Neuronal stem cell (in vitro differentiated cells): ENCODE measurements at regions not wholly inside any gene's neighbourhood (a gene's known extent, or its start where the extent isn't known, plus 50 kb on each side); places are given as distances from the start of the nearest gene placed in this dataset.

Experiments used
- DNase-seq: peaks from one replicate; pipeline ENCODE4 v3.0.0-alpha.2; 2013; ENCODE audit warnings: low spot score
- H2AFZ ChIP-seq: one replicate; pipeline ENCODE4 v1.6.1; 2013; ENCODE audit warnings: mild to moderate bottlenecking, low read length, inconsistent platforms
- H2AK5ac ChIP-seq: 2 replicates; pipeline ENCODE4 v1.6.1; 2013; ENCODE audit warnings: low read depth, mild to moderate bottlenecking, inconsistent platforms, low read length, moderate library complexity, mixed read lengths
- H2BK120ac ChIP-seq: 2 replicates; pipeline ENCODE4 v1.6.1; 2013; ENCODE audit warnings: low read depth, mild to moderate bottlenecking, inconsistent platforms, low read length, moderate library complexity, mixed read lengths
- H2BK12ac ChIP-seq: one replicate; pipeline ENCODE4 v1.6.1; 2013; ENCODE audit warnings: low read length, inconsistent platforms
- H2BK15ac ChIP-seq: 2 replicates; pipeline ENCODE4 v1.6.1; 2013; ENCODE audit warnings: mild to moderate bottlenecking, low read length, inconsistent platforms, mixed read lengths
- H2BK5ac ChIP-seq: one replicate; pipeline ENCODE4 v1.6.1; 2013; ENCODE audit warnings: inconsistent platforms, mild to moderate bottlenecking, low read length, moderate library complexity
- H3K14ac ChIP-seq: one replicate; pipeline ENCODE4 v1.6.1; 2013; ENCODE audit warnings: low read length, inconsistent platforms
- H3K18ac ChIP-seq: 2 replicates; pipeline ENCODE4 v1.6.1; 2013; ENCODE audit warnings: low read length, inconsistent platforms
- H3K23ac ChIP-seq: 2 replicates; pipeline ENCODE4 v1.6.1; 2013; ENCODE audit warnings: low read depth, mild to moderate bottlenecking, mixed read lengths, low read length, inconsistent platforms; ENCODE audit not compliant: poor library complexity
- H3K27ac ChIP-seq: replicated peaks from 3 replicates; pipeline ENCODE4 v1.5.1; 2013; ENCODE audit warnings: low read length, inconsistent platforms
- H3K27me3 ChIP-seq, 3 experiments: 2 replicates each; pipeline ENCODE4 v1.6.1; 2013; ENCODE audit warnings: low read length in 3 of 3, mild to moderate bottlenecking in 2 of 3, inconsistent platforms in 1 of 3, low read depth in 1 of 3, mixed read lengths in 1 of 3, moderate library complexity in 1 of 3; ENCODE audit not compliant: control insufficient read depth in 3 of 3, insufficient read depth in 3 of 3
- H3K36me3 ChIP-seq, 2 donors: replicated peaks in 1 of 2; 2 replicates each; pipeline ENCODE4 v1.6.1; 2013; ENCODE audit warnings: low read length in 2 of 2; ENCODE audit not compliant: control insufficient read depth in 2 of 2, insufficient read depth in 2 of 2
- H3K4ac ChIP-seq: 2 replicates; pipeline ENCODE4 v1.6.1; 2013; ENCODE audit warnings: inconsistent platforms, mild to moderate bottlenecking, low read length, moderate library complexity
- H3K4me1 ChIP-seq, 2 donors: 1 replicate in 1 of 2; 2 replicates in 1 of 2; pipeline ENCODE4 v1.6.1; 2013; ENCODE audit warnings: low read length in 2 of 2, low read depth in 1 of 2; ENCODE audit not compliant: control insufficient read depth in 2 of 2, insufficient read depth in 1 of 2
- H3K4me2 ChIP-seq: one replicate; pipeline ENCODE4 v1.6.1; 2013; ENCODE audit warnings: mild to moderate bottlenecking, low read length, inconsistent platforms; ENCODE audit not compliant: insufficient read depth, poor library complexity, severe bottlenecking
- H3K4me3 ChIP-seq, 2 donors: 2 replicates each; pipeline ENCODE4 v1.5.1; 2013; ENCODE audit warnings: low read length in 2 of 2, mild to moderate bottlenecking in 2 of 2, inconsistent platforms in 1 of 2, moderate library complexity in 1 of 2
- H3K79me1 ChIP-seq: one replicate; pipeline ENCODE4 v1.6.1; 2013; ENCODE audit warnings: low read depth, mild to moderate bottlenecking, inconsistent platforms, low read length, moderate library complexity
- H3K9ac ChIP-seq: one replicate; pipeline ENCODE4 v1.6.1; 2013; ENCODE audit warnings: mild to moderate bottlenecking, low read depth, low read length, inconsistent platforms; ENCODE audit not compliant: poor library complexity
- H3K9me3 ChIP-seq, 2 donors: replicated peaks in 1 of 2; 2 replicates each; pipeline versions ENCODE3 to v1.6.1; 2013; ENCODE audit warnings: low read length in 2 of 2, mild to moderate bottlenecking in 2 of 2, inconsistent platforms in 1 of 2, low read depth in 1 of 2, mixed read lengths in 1 of 2, moderate library complexity in 1 of 2; ENCODE audit not compliant: control insufficient read depth in 2 of 2, insufficient read depth in 1 of 2
- H4K8ac ChIP-seq: one replicate; pipeline ENCODE4 v1.6.1; 2013; ENCODE audit warnings: low read depth, mild to moderate bottlenecking, inconsistent platforms, low read length, moderate library complexity
- H4K91ac ChIP-seq: one replicate; pipeline ENCODE4 v1.6.1; 2013; ENCODE audit warnings: low read length, low read depth, mild to moderate bottlenecking, inconsistent platforms; ENCODE audit not compliant: poor library complexity
- WGBS, 2 donors: extraction: QIAGEN DNeasy Blood & Tissue Kit; methylation state at CpG; one replicate each; pipeline ENCODE4 v1.1.7; 2013; ENCODE audit warnings: missing lambda C conversion rate in 2 of 2, mixed read lengths in 1 of 2; ENCODE audit not compliant: insufficient read length in 2 of 2, insufficient replicate concordance in 1 of 2; ENCODE audit errors: extremely low coverage in 2 of 2; 5-methylcytosine and 5-hydroxymethylcytosine counted together

DNA sequence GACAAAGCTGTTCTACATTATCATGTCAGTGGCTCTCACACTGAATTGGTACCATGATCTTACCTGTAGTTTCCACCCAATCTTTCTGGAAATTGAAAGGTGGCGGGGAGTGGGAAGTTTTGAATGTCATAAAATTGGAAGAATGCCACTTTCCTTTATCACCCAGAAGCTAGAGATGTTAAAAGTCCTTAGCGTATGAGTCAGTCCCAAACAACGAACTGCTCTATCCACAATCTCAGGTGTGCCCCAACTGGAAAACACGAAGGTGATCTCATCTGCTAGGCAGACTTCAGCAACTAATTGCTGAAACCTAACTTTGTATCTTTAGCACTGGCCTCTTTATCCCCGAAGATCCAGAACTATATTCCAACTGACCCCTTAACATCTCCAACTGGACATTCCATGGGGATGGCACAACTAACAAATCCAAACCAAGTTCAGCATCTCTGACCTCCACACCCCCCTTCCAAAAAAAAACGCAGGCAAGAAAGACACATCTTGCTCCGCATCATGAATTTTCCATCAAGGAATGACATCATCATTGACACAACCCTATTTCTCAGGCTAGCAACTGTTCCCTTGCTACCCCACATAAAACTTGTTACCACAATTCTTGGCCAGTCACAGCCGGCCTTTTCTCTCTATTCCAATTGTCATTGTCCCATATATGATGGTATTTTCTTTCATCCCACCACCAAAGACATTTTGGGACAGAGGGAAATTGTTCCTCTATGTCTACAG lies 175.4 kb downstream of the KLF12 start:
- Histone ChIP-seq H3K4me1 (no peaks in the 10 kb centered on the region), H2BK12ac (no peak overlapping the region), H2AFZ (no peak overlapping the region), H3K36me3 (peaks cover 0 to 4% of the 10 kb centered on the region in 2 donors), H3K14ac (no peak overlapping the region), H3K4me3 (no peak overlapping the region), H2BK120ac (no peak overlapping the region), H3K9ac (no peak overlapping the region), H3K23ac (no peak overlapping the region), H3K27me3 (no peaks in the 10 kb centered on the region), H2BK5ac (no peak overlapping the region), H2BK15ac (no peak overlapping the region), H4K8ac (no peak overlapping the region), H3K79me1 (peaks cover 1% of the 10 kb centered on the region), H4K91ac (no peak overlapping the region), H3K27ac (no peak overlapping the region), H2AK5ac (no peak overlapping the region), H3K4me2 (no peak overlapping the region), H3K9me3 (peaks cover 0 to 12% of the 10 kb centered on the region in 2 donors), H3K18ac (no peak overlapping the region), H3K4ac (no peak overlapping the region)
- WGBS, 2 donors = no CpG with 5 or more reads among the region's 8 CpGs
- no peak for DNase-seq

DNA sequence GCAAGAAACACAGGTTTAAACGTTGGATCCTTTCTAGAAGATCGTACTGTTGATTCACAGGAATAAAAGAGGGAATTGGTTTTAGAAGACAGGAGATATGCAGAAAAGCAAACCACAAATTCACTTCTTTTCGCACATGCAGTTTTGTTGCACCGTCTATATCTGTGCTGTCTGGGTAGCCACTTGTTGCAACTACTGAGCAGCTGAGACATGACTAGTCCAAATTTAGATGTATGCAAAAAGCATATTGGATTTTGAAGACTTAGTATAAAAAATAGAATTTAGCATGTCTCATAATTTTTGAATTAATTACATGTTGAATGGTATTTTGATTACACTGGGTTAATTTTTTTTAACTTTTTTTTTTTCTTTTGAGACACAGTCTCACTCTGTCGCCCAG lies 176.3 kb downstream of the KLF12 start:
- H3K18ac ChIP-seq = no peak overlapping the region
- no peak for DNase-seq
- no peaks in the 10 kb centered on the region for H3K4me1 ChIP-seq
- H2AFZ ChIP-seq = no peak overlapping the region
- no peak overlapping the region for H3K27ac ChIP-seq
- no peak overlapping the region for H3K14ac ChIP-seq
- H4K8ac ChIP-seq = no peak overlapping the region
- peaks cover 0 to 12% of the 10 kb centered on the region in 2 donors for H3K9me3 ChIP-seq
- H3K79me1 ChIP-seq = no peaks in the 10 kb centered on the region
- H3K9ac ChIP-seq = no peak overlapping the region
- H3K4ac ChIP-seq = no peak overlapping the region
- no peak overlapping the region for H2BK120ac ChIP-seq
- H2BK15ac ChIP-seq = no peak overlapping the region
- H3K4me3 ChIP-seq = no peak overlapping the region
- H3K36me3 ChIP-seq = peaks cover 0 to 4% of the 10 kb centered on the region in 2 donors
- H2BK12ac ChIP-seq = no peak overlapping the region
- H2BK5ac ChIP-seq = no peak overlapping the region
- no peak overlapping the region for H3K23ac ChIP-seq
- no CpG with 5 or more reads among the region's 5 CpGs for WGBS, 2 donors
- H4K91ac ChIP-seq = no peak overlapping the region
- H2AK5ac ChIP-seq = no peak overlapping the region
- no peak overlapping the region for H3K4me2 ChIP-seq
- no peaks in the 10 kb centered on the region for H3K27me3 ChIP-seq

DNA sequence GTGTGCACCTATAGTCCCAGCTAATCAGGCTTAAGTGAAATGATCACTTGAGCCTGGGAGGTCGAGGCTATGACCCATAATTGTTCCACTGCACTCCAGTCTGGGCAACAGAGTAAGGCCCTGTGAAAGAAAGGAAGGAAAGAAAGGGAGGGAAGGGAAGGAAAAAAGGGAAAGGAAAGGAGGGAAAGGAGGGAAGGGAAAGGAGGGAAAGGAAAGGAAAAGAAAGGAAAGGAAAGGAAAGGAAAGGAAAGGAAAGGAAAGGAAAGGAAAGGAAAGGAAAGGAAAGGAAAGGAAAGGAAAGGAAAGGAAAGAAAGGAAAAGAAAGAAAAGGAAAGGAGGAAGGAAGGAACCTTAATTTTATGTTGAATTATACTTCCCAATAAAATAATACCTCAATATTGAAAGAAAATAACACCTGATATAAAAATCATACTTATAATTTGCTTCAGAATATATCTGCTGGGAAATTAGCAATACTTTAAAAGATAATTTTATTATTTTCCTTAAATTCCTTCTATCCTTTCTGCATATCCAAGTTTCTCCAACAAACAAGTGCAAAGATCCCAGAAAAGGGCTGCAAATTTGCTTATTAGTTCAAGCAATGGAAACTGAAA lies 177.3 kb downstream of the KLF12 start:
- Histone ChIP-seq H3K36me3 (peaks cover 0 to 4% of the 10 kb centered on the region in 2 donors), H2BK5ac (no peak overlapping the region), H3K23ac (no peak overlapping the region), H3K18ac (no peak overlapping the region), H3K9ac (no peak overlapping the region), H4K8ac (no peak overlapping the region), H3K4ac (no peak overlapping the region), H3K79me1 (no peaks in the 10 kb centered on the region), H2BK120ac (no peak overlapping the region), H3K4me2 (no peak overlapping the region), H3K4me1 (no peaks in the 10 kb centered on the region), H3K27me3 (no peaks in the 10 kb centered on the region), H4K91ac (no peak overlapping the region), H3K14ac (no peak overlapping the region), H2AFZ (no peak overlapping the region), H2BK12ac (no peak overlapping the region), H3K27ac (no peak overlapping the region), H2BK15ac (no peak overlapping the region), H3K4me3 (no peak overlapping the region), H2AK5ac (no peak overlapping the region), H3K9me3 (peaks cover 0 to 7% of the 10 kb centered on the region in 2 donors)
- no peak for DNase-seq
- WGBS, 2 donors = no CpG with 5 or more reads among the region's 1 CpG

DNA sequence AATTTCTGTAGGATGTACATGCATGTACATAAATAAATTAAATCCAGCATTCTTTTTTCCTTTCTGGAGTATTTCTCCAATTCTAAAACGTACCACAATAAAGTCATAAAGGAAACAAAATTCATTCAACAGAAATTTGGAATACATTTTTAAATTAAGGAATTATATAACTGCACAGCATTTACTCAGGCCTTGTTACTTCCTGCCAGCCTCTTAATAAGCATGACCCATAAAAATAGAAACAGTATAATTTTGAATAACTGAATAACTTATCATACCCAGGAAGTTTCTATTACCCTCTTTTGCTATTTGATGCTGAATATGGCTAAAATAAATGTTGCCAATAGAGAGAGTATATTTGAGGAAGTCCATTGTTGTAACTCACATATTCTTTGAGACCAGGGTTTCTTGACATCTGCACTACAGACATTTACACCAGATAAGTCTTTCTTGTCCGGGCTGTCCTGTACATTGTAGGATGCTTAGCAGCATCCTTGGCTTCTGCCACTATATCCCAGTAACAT lies 178.2 kb downstream of the KLF12 start:
- Histone ChIP-seq H2AK5ac (no peak overlapping the region), H3K4me3 (no peak overlapping the region), H3K27me3 (no peaks in the 10 kb centered on the region), H2BK12ac (no peak overlapping the region), H3K4me2 (no peak overlapping the region), H3K9me3 (no peaks in the 10 kb centered on the region), H2BK120ac (no peak overlapping the region), H2BK15ac (no peak overlapping the region), H2BK5ac (no peak overlapping the region), H3K18ac (no peak overlapping the region), H3K36me3 (no peaks in the 10 kb centered on the region), H3K79me1 (no peaks in the 10 kb centered on the region), H3K9ac (no peak overlapping the region), H2AFZ (no peak overlapping the region), H3K14ac (no peak overlapping the region), H3K23ac (no peak overlapping the region), H3K27ac (no peak overlapping the region), H4K91ac (no peak overlapping the region), H3K4me1 (no peaks in the 10 kb centered on the region), H3K4ac (no peak overlapping the region), H4K8ac (no peak overlapping the region)
- WGBS, 2 donors = no CpG with 5 or more reads among the region's 2 CpGs
- DNase-seq = no peak
